GM18511 (cell line): ENCODE measurements at regions not wholly inside any gene's neighbourhood (a gene's known extent, or its start where the extent isn't known, plus 50 kb on each side); places are given as distances from the start of the nearest gene placed in this dataset.

ENCODE experiments used
- ATAC-seq: cut with Tn5 transposase; IDR thresholded peaks from one replicate; pipeline ENCODE4 v1.9.1; 2021; ENCODE audit warnings: mild to moderate bottlenecking, moderate library complexity; ENCODE audit not compliant: unreplicated experiment

DNA sequence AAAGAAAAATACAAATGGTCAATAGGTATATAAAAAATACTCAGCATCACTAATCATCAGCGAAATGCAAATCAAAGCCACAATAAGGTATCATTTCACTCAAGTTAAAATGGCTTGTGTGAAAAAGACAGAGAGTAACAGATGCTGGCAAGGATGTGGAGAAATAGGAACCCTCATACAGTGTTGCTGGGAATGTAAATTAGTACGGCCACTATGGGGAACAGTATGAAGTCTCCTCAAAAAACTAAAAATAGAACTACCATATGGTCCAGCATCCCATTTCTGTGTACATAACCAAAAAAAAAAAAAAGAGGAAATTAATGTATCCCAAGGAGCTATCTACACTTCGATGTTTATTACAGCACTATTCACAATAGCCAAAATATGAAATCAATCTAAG, 98.1 kb upstream of the TGFBR2 start:
- no peak for ATAC-seq

DNA sequence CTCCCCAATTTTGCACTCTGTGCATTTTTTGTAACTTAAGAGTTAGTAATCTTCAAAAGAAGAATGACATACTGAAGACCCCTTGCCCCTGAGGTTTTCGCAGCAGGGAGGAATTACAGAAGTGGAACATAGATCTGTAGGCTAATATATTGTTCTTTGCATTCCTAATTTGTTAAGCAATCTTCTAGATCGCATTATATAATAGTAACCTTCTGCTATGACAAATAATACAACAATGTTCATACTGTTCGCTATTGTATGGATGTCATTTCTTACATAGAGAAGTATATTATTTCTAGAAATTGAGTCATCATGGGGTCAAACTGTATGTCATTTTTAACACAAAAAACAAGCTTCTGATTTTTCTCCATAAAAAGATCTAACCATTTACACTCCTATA, 95.8 kb upstream of the TGFBR2 start:
- ATAC-seq: no peak

DNA sequence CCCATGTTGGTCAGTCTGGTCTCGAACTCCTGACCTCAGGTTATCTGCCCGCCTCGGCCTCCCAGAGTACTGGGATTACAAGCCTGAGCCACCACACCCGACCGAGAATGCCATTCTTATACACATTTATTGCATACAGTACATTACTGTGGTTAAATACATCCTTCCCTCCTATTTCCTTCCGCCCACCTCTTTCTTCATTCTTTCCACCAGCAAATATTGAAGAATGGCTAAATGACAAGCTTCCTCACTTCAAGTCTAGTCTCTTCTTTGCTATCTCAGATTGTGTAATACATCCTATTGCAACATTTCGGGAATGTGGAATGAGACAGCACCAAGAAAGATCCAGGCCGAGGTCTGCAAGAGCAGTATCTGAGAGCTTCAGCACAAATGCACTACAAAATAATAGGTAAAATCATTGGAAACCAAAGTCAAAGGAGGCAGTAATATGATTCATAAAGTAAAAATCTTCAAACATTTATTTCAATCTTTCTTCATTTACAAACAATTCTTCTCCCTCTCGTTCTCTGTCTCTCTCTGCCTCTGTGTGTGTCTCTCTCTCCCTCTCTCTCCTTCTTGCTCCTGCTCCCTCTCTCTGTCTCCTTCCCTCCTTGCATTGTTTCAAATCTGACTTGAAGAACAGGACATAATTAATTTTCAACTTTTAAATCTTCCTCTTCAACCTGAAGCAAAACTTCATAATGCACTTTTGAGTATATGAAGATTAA, 94.7 kb upstream of the TGFBR2 start:
- no peak for ATAC-seq

DNA sequence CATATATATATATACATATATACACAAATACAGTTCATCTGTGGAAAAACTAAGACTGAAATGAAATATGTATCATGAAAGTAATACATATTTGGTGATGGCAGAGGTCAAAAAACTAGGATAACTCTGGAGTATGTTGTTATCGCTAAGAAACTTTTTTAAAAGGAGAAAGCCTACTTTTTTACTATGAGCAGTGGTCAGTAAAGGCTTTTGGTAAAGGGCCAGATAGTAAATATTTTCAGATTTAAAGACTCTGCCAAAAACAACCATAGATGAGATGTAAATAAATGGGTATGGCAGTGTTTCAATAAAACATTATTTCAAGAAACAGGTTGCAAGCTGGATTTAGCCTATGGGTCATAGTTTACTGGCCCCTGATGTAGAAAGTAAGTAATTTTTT, 93.8 kb upstream of the TGFBR2 start:
- no peak for ATAC-seq

DNA sequence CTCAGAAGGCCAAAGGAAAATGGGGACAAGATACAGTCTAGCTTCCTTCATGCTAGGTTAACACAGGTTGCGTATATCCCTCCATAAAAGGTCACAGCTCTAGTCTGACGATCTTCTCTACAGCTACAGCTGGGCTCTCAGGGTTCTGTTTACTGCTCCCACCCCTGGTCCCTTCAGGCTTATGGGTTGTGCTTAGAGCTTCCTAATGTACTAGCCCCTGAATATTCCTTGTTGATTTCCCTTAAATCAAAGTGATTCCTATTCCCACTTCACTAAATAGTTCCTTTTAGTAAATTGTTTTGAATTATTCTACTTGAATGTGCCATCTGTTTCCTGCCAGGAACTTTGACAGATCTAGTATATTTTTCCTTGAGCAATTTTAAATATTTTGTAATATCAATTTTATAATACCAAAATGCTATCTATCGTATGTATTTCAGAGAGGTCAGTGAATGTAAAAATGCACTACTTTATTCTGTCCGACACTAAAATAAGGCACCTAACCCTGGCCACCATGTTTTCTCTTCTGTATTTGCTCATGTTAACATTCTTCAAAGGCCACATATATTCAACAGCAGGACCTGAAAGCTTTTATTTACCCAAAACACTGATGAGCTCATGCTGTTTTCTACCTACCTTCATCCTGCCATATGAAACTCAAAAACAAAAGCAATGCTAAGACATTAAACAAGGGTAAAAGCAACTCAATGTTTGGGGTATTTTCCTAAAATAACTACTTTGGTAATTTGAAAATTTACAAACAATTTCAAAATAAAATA, 92.8 kb upstream of the TGFBR2 start:
- no peak for ATAC-seq

DNA sequence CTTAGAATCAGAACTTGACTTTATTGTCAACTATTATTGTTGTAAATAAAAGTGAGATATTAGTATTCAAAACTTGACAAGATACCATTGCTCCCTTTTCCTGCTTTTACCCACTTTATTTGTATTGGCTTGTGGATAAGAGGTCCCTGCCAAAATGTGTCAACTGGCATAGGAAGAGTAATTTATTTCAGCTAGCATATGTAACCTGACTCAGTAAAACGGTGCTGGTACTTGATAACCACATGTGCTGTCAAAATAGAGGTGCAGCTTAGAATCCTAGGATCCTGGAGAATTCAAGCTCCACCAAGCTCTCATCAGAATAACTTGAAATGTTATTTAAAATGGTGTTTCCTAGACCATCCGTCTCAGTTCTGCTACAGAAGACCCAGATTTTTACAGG, 90.2 kb upstream of the TGFBR2 start:
- no peak for ATAC-seq

DNA sequence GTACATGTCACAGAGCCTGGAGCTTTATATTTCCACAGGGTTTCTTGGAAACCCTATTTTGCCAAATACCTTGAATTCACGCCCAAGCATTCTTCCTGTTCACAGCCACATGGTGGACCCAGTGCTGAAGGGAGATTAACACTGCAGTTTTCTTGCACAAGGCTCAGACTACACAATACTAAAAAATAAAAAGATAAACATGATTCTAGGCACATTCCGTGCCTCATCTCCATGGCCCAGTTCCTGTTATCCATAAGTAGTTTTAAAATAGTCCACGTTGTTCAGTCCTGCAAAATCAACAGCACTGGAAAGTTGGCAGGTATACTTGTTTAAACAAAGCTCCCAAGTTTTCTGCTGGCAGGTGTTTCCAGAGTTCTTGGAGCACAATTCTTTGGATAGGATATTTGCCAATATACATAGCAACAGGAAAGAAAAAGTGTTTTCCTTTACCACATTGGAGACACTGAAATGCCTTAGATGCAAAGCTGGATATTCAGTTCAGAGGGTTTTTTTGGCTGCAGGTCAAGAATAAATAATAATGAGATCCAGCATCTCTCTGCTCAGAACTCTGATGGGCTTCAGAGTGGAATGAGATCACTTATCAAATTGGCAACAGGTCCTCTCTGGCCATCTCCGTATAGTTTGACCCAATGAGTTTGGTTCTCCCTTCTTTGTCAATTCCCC, 88.1 kb upstream of the TGFBR2 start:
- no peak for ATAC-seq

DNA sequence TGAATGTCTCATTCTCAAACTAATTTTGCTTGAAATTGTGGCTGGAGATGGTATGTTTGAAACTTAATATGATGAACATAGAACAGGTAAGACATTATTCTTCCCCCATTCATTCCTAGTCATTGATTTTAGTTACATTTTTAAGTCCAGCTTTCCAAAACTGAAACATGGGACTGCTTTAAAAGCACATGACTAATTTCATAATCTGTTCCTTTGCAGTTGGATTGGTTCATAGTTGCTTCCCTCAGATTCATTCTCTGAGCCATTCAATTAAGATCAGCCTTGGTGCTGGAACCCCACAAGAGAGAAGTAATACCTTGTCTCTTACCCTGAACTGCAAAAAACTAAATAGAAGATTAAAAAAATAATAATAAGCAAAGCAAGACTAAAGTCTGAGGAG, 87.5 kb upstream of the TGFBR2 start:
- ATAC-seq: no peak

DNA sequence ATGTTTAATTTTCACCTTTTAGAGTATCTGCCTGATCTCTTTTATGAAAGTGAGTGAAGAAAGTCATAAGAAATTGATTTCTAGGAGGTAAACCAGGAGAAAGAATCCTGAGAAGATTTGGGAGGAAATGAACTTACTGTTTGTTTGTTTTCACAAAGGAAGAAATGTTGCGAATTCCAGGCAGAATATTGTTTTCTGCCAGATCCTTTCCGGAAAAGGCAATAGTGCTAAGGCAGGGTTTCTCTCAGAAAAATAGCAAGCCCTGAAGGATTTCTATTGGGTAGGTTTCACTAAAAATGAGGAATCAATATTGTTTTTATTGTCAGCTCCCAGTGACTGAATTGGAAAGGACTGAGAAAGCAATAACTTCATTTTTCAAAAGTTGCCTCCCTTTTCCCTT, 85.7 kb upstream of the TGFBR2 start:
- no peak for ATAC-seq

DNA sequence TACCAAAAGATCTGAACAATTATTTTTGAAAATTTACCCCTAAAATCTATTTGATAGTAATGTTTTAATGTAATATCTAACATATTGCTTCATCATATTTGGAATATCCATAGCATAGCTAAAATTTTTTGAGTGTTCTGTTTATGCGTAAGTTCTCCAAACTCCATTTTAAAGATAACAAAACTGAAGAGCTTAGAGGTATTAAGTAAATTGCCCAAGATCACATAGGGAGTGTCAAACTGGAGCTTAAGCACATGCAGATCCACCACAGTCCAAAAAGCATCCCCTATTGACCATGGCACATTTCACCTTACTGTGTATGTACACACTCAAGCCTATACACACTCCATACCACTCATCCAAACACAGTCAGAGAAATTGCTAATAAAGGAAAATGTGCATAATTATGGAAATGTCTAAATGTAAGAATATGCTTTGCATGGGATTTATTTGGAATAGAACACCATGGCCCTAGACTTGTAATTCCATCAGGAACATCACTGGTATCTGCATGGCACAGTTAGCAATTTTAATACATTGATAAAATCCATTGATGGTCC, 85.2 kb upstream of the TGFBR2 start:
- no peak for ATAC-seq

DNA sequence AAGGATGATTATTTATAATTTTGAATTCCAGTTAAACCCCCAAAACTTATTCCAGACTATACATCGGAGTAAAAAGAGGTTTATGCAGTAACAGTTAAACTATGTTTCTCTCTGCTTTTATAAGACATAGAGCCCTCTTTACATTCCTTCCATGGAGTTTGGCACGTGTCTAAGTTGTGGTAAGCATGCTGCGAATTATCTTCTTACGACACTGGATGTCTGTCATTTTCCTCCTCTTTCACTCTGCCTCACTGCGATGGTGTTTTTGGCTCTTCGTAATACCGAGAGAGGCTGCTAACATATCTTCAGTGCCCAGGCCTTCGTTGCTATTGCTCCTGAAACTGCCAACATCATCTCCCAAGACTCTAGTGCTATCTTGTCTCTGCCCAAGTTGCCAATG, 83.9 kb upstream of the TGFBR2 start:
- no peak for ATAC-seq

DNA sequence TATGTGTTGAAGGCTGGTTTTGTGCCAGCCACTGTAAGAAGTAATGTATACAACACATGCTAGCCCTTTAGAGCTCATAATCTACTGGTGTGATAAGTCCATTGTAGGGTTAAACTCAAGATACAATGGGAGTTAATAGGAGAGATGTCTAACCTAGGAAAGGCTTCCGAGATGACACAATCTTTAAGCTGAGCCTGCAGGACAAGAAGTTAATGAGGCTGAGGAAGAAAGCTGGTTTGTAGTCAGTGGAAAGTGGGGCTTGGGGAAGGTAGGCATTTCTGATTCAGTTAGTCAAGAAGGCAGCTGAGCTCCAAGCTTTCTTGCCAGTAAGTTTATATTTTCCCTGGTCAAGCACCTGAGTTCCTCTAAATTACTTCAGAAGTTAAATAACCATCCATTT, 83.0 kb upstream of the TGFBR2 start:
- ATAC-seq: no peak

DNA sequence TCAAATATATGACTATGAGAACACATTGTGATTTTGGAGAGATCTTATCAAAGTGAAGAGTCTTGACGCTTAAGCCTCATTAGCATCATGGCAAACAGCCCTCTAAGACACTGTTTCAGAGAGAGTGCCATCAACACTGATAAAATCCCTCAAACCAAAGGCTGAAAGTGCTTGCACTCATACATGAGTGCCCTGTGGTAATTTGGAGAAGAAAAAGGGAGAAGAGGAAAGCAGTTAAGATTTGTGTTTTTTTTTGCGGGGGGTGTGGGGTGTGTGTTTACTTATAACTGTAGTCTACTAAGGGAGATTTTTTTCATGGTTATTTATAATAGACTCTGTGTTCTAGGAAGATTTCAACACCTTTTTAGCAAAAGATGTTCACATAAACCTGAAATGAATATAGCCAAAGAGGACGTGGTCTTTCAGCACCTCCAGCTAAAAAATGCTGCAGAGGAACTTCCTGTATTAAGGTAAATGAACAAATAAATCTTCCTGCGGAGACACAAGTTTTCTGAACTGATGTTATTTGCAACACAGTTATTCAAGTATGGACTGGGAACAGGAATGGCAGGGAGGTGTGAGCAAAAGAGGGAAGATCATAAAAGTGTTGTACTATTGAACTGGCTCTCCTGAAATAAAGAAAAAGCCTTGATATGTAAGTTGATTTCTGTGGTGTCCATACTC, 81.9 kb upstream of the TGFBR2 start:
- no peak for ATAC-seq

DNA sequence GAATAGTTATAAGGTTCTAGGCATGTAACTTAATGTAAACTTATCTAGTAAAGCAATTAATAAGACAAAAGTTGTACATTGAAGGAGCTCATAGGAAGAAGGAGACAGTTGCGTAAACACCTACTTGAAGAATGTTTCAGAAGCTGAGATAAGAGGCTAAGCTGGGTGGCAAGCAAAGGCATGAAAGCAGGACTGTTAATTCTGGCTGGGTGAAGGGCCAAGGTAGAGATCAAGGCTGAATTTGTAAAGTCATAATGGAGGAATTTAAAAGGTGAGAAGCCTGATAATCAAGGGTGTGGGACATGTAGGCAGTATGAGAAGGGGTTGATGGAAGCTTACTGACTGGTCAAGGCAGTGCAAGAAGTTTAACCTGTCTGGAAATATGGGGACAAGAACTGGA, 80.4 kb upstream of the TGFBR2 start:
- no peak for ATAC-seq

DNA sequence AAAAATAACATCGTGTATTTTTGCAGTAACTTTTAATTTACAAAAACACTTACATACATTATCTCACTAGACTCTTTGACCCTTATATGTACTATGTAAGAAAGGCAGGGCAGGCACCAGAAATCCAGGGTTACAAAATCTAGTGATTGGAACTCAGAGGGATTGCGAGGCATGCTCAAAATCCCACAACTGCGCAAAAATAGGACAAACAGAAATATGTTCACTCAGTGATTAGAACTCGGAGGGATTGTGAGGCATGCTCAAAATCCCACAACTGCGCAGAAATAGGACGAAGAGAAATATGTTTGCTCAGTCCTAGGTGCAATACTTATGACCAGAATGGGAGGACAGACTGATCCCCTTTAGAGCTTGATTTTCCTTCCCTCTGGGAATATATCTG, 79.2 kb upstream of the TGFBR2 start:
- ATAC-seq: no peak

DNA sequence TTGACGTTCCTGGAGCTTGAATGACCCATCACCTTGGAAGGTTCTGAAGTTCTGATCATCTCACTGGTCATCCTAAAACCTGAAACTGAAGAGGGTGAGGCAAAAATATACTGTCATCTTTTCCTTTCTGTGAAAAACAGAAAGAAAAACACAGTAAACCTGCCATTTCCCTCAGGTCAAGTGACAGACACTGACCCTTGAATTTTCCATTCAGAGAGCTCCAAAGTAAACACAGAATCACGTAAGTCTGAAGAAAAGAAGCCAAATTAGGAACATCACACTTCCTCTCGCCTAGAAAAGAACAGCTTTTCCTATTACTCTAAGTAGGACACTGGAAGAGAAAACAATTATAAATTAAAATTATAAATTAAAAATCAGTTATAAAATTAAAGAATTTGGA, 78.7 kb upstream of the TGFBR2 start:
- no peak for ATAC-seq

DNA sequence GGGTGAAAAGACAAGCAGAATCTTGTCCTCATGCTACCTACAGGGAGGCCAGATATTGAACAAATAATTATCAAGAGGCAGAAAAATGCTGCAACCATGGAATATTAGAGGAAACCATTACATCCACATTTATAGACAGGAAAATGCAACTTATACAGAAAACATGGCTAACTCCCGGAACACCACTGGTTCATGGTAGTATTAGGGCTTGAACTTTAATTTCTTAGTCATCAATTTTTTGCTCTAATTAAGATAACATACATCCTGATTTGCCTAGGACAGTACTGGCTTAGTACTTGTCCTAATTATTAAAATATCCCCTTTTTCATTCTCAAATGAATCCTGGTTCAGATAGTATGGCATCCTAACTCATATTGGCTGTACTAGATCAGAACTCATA, 76.3 kb upstream of the TGFBR2 start:
- no peak for ATAC-seq

DNA sequence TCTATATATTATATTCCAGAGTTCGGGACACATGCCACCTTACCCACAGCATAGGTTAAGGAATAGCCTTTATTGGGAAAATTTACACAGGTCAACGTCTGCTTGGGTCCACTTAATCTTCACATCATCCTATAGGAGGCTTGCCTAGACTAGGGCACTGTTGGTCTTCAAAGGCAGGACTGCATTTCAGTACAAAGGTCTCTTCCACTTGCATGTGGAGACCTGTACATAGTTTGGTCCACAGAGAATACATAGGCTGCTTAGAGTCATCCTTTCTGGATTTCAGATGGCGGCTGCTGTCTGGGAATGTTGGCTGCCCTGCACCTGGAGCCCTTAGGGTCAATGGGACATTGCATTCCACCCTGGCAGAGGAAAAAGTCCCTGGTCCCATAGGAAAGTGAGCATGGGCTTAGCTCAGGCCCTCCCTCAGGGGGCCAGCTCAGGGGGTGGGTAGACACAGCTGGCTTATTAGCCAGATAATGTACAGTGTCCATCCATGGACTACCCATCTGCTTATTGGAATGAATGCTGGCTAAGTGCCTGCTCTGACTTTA, 75.3 kb upstream of the TGFBR2 start:
- no peak for ATAC-seq

DNA sequence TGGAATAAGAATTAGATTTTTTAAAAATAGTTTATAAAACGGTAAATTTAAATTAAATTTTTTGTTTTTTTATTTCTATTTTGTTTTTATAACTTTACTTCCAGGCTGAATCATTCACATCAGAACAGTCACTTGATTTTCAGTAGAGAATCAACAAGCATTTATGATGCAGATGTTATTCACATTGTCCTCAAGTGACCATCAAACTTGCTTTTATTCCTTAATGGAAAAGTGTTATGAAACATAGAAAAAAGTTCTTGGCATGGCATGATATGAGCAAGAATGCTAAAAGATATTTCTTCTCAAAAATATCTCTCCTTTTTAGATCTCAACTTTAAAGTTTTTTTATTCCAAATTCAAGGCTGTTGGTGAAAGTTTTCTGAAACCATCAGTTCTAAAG, 70.9 kb upstream of the TGFBR2 start:
- no peak for ATAC-seq

DNA sequence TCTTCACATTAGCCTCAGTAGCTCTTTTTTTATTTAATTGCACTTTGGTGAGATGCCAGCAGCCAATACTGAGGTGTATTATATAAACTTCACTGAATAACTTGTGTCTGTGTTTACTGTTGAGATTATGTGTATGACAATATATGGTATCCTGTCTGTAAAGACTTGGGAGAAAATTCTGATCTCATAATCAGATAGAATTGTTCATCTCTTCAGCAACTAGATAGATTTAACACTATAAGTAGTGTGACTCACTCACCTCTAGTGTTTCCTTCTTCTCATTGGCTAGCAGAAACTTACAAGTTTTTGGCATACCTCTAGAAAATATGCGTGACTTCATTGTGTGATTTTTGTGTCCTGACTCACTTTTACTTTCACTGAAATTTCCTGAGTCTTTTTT, 67.6 kb upstream of the TGFBR2 start:
- ATAC-seq: no peak

DNA sequence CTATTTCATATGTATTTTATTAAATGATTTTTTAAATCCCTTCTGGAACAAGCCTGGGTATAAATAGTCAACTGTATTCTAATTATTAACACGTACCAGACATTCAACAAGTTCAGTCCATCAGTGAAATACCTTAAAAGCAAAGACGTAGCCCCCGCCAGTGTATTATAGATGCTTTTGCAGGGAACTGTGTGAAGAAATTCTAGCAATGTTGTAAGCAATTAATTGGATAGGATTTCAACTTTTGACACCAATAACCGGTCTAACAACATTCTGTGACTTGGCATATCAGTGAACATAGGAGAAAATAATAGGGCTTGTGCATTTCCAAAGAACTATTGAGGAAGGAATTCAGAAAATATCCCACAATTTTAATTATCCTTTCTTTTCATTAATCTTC, 67.2 kb upstream of the TGFBR2 start:
- ATAC-seq: no peak
